ENCODE measurements at regions not wholly inside any gene's neighbourhood (a gene's known extent, or its start where the extent isn't known, plus 50 kb on each side); places are given as distances from the start of the nearest gene placed in this dataset.

DNA sequence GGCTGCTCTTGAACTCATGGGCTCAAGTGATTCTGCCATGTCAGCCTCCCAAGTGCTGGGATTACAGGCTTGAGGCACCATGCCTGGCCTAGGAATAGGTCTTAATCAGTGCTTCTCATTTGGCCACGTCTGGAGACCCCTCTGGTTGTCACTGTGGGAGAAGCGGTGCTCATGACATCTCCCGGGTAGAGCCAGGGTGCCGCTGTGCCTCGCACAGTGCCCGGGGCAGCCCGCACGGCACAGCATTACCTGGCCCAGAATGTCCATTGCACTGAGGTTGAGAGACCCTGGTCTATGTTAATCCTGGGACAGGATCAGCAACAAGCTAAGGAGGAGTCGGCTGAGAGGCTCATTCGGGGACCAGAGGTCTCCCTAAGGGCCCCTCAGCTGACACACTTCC is 160.8 kb downstream of the EFNB2 start:
- POLR2A ChIA-PET (ENCODE audit: partially characterized antibody): no interaction called here
- TF ChIP-seq POLR2A (IDR thresholded peaks at IDR 0.05; ENCODE audit: control extremely low read depth in 1 of 2, low read depth in 2 of 2, low read length in 2 of 2) (no peak), BACH1 (IDR thresholded peaks at IDR 0.05; ENCODE audit: low read length) (no peak), TAF7 (optimal IDR thresholded peaks at IDR 0.05; ENCODE audit: borderline replicate concordance, low read depth, low read length) (no peak), SP1 (IDR thresholded peaks at IDR 0.05; ENCODE audit: low read depth, low read length) (no peak), HDAC2 (IDR thresholded peaks at IDR 0.05; ENCODE audit: borderline replicate concordance in 1 of 2, low read depth in 2 of 2, low read length in 2 of 2) (no peak)
- TF ChIP-seq, protein P1, sequence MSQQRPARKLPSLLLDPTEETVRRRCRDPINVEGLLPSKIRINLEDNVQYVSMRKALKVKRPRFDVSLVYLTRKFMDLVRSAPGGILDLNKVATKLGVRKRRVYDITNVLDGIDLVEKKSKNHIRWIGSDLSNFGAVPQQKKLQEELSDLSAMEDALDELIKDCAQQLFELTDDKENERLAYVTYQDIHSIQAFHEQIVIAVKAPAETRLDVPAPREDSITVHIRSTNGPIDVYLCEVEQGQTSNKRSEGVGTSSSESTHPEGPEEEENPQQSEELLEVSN (IDR thresholded peaks at IDR 0.05): no peak
- TF ChIP-seq, protein P2, sequence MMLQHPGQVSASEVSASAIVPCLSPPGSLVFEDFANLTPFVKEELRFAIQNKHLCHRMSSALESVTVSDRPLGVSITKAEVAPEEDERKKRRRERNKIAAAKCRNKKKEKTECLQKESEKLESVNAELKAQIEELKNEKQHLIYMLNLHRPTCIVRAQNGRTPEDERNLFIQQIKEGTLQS (IDR thresholded peaks at IDR 0.05; ENCODE audit: insufficient read depth, low read depth, low read length): no peak

More for the DNA sequence above, 160.8 kb downstream of the EFNB2 start:
- H3K9ac ChIP-seq (replicated peaks in 1 of 4; ENCODE audit: extremely low read depth in 1 of 4, low read depth in 3 of 4, low read length in 3 of 4): no peak overlapping the region
- no peak overlapping the region for H2BK15ac ChIP-seq (ENCODE audit: low read length)
- H2BK20ac ChIP-seq (ENCODE audit: low read length): no peak overlapping the region
- H3K4me3 ChIP-seq (ENCODE audit: extremely low read depth in 1 of 4, insufficient read depth in 2 of 4, low read depth in 3 of 4, low read length in 4 of 4): no peak overlapping the region
- no peak overlapping the region for H2BK12ac ChIP-seq (ENCODE audit: low read depth, low read length)
- H3K4me2 ChIP-seq (ENCODE audit: insufficient read depth in 1 of 2, low read depth in 2 of 2, low read length in 2 of 2): no peak overlapping the region
- no peak overlapping the region for H4K5ac ChIP-seq (ENCODE audit: insufficient read length, low read depth, low read length)
- H2BK120ac ChIP-seq (replicated peaks; ENCODE audit: low read depth, low read length): no peak overlapping the region
- CTCF ChIA-PET (ENCODE audit: partially characterized antibody): interaction anchor here (1.5 kb wide), 1 partner anchor 15 kb away, joined by 4 read pairs; no protein-coding TSS in a partner anchor
- H3K36me3 ChIP-seq (ENCODE audit: control insufficient read depth in 2 of 4, insufficient read depth in 4 of 4, low read length in 3 of 4): no peaks in the 10 kb centered on the region
- H3K56ac ChIP-seq (replicated peaks; ENCODE audit: insufficient read length, low read depth, low read length): no peak overlapping the region
- no peak overlapping the region for H2BK5ac ChIP-seq (ENCODE audit: low read depth, low read length)
- no peak overlapping the region for H3K23ac ChIP-seq (ENCODE audit: insufficient read length)
- H3K23me2 ChIP-seq (ENCODE audit: low read depth, low read length): no peaks in the 10 kb centered on the region
- no peaks in the 10 kb centered on the region for H3K27me3 ChIP-seq (replicated peaks in 1 of 4; ENCODE audit: control insufficient read depth in 3 of 4, extremely low read depth in 1 of 4, insufficient read depth in 3 of 4, low read length in 3 of 4)
- no peak overlapping the region for H2AFZ ChIP-seq (ENCODE audit: low read length)
- no peaks in the 10 kb centered on the region for H4K20me1 ChIP-seq (replicated peaks in 1 of 2; ENCODE audit: control insufficient read depth in 1 of 2, insufficient read depth in 2 of 2, low read length in 2 of 2)
- no peak overlapping the region for H3K18ac ChIP-seq (ENCODE audit: extremely low read depth, low read length)
- DNase-seq (ENCODE audit: low read depth in 1 of 2, low spot score in 2 of 2) (no peak), FAIRE-seq (no peak)
- no peak overlapping the region for H4K91ac ChIP-seq (replicated peaks; ENCODE audit: insufficient read length, low read length)
- no peak overlapping the region for H3K14ac ChIP-seq (ENCODE audit: insufficient read length)
- H3K79me2 ChIP-seq (ENCODE audit: control insufficient read depth in 1 of 2, insufficient read depth in 2 of 2, low read length in 2 of 2): no peaks in the 10 kb centered on the region
- no peaks in the 10 kb centered on the region for H3K4me1 ChIP-seq (replicated peaks in 1 of 4; ENCODE audit: control insufficient read depth in 3 of 4, insufficient read depth in 4 of 4, low read length in 3 of 4)
- no peaks in the 10 kb centered on the region for H3K9me3 ChIP-seq (ENCODE audit: insufficient read depth in 2 of 2, low read depth in 1 of 2, low read length in 1 of 2)
- no peak overlapping the region for H2AK5ac ChIP-seq (ENCODE audit: low read depth, low read length)
- no peak overlapping the region for H4K8ac ChIP-seq (ENCODE audit: extremely low read depth, insufficient read depth, low read length)
- H3K79me1 ChIP-seq (ENCODE audit: low read depth, low read length): no peaks in the 10 kb centered on the region
- no peak overlapping the region for H3K27ac ChIP-seq (ENCODE audit: low read depth, low read length)
- H3K4ac ChIP-seq (replicated peaks; ENCODE audit: insufficient read length, low read depth, low read length): no peak overlapping the region
- 93% methylated on average over 10 of the region's 10 CpGs; no CpG with 5 or more reads in 1 of the 2 experiments for WGBS, 2 experiments (ENCODE audit: extremely low coverage in 1 of 2, insufficient coverage in 1 of 2, insufficient read length in 1 of 2, insufficient replicate concordance in 2 of 2, low coverage in 1 of 2, low lambda C conversion rate in 2 of 2, missing lambda C conversion rate in 1 of 2)
